HG03196 (cell line): ENCODE measurements at regions not wholly inside any gene's neighbourhood (a gene's known extent, or its start where the extent isn't known, plus 50 kb on each side); places are given as distances from the start of the nearest gene placed in this dataset.

ENCODE experiments used
- ATAC-seq: cut with Tn5 transposase; IDR thresholded peaks from one replicate; pipeline ENCODE4 v1.9.1; 2021; ENCODE audit not compliant: unreplicated experiment

GRCh38 chr17:36727577-36727976 lies 126.2 kb downstream of the MRM1 start:
- ATAC-seq = no peak

GRCh38 chr17:36728030-36728991 lies 126.9 kb downstream of the MRM1 start:
- ATAC-seq = no peak

GRCh38 chr17:36730095-36730808 lies 128.9 kb downstream of the MRM1 start:
- no peak for ATAC-seq

GRCh38 chr17:36730857-36731490 lies 129.6 kb downstream of the MRM1 start:
- no peak for ATAC-seq

- ATAC-seq = no peak
Measured at GRCh38 chr17:36731811-36732210, 130.4 kb downstream of the MRM1 start.

GRCh38 chr17:36732351-36732750 lies 131.0 kb downstream of the MRM1 start:
- ATAC-seq = no peak

GRCh38 chr17:36736201-36737156 lies 135.1 kb downstream of the MRM1 start:
- ATAC-seq = no peak

- ATAC-seq = no peak
Measured at GRCh38 chr17:36739208-36739607, 137.8 kb downstream of the MRM1 start.

- no peak for ATAC-seq
Measured at GRCh38 chr17:36740157-36740556, 138.8 kb downstream of the MRM1 start.

- no peak for ATAC-seq
Measured at GRCh38 chr17:36741019-36741902, 139.9 kb downstream of the MRM1 start.

- no peak for ATAC-seq
Measured at GRCh38 chr17:36742267-36743000, 141.1 kb downstream of the MRM1 start.

GRCh38 chr17:36743130-36743529 lies 141.7 kb downstream of the MRM1 start:
- no peak for ATAC-seq

GRCh38 chr17:36746381-36747053 lies 145.1 kb downstream of the MRM1 start:
- ATAC-seq = no peak

GRCh38 chr17:36747861-36748260 lies 146.5 kb downstream of the MRM1 start:
- ATAC-seq = no peak

- ATAC-seq = no peak
Measured at GRCh38 chr17:36748272-36748671, 146.9 kb downstream of the MRM1 start.

- ATAC-seq = no peak
Measured at GRCh38 chr17:36749493-36749892, 148.1 kb downstream of the MRM1 start.

GRCh38 chr17:36750316-36750885 lies 149.0 kb downstream of the MRM1 start:
- ATAC-seq = no peak
